Ishikawa (cell line): ENCODE measurements at regions not wholly inside any gene's neighbourhood (a gene's known extent, or its start where the extent isn't known, plus 50 kb on each side); places are given as distances from the start of the nearest gene placed in this dataset.

Experiments used
- CEBPB ChIP-seq: IDR thresholded peaks from 2 replicates; pipeline ENCODE4 v1.6.1; 2012
- CREB1 ChIP-seq: IDR thresholded peaks from 2 replicates; pipeline ENCODE4 v1.6.1; 2012; ENCODE audit warnings: low read depth
- EGR1 ChIP-seq: IDR thresholded peaks from 2 replicates; pipeline ENCODE4 v1.6.1; 2012
- EP300 ChIP-seq: IDR thresholded peaks from 2 replicates; pipeline ENCODE4 v1.6.1; 2012; ENCODE audit warnings: borderline replicate concordance
- FOXM1 ChIP-seq: IDR thresholded peaks from 2 replicates; pipeline ENCODE4 v1.6.1; 2012; ENCODE audit warnings: low read depth, borderline replicate concordance
- MAX ChIP-seq: IDR thresholded peaks from 2 replicates; pipeline ENCODE4 v1.6.1; 2012
- NFIC ChIP-seq: IDR thresholded peaks from 2 replicates; pipeline ENCODE4 v1.6.1; 2012
- RAD21 ChIP-seq: IDR thresholded peaks from 2 replicates; pipeline ENCODE4 v1.6.1; 2012; ENCODE audit warnings: low read depth
- TAF1 ChIP-seq: IDR thresholded peaks from 2 replicates; pipeline ENCODE4 v1.6.1; 2012; ENCODE audit warnings: low read depth, mild to moderate bottlenecking
- TCF12 ChIP-seq: IDR thresholded peaks from 2 replicates; pipeline ENCODE4 v1.6.1; 2012; ENCODE audit warnings: low read depth
- TEAD4 ChIP-seq: IDR thresholded peaks from 2 replicates; pipeline ENCODE4 v1.6.1; 2012
- USF1 ChIP-seq: IDR thresholded peaks from 2 replicates; pipeline ENCODE4 v1.6.1; 2012
- YY1 ChIP-seq: IDR thresholded peaks from 2 replicates; pipeline ENCODE4 v1.6.1; 2012; ENCODE audit warnings: low read depth
- ZBTB7A ChIP-seq: IDR thresholded peaks from 2 replicates; pipeline ENCODE4 v1.6.1; 2012; ENCODE audit warnings: low read depth
- TF ChIP-seq, protein P1 (sequence below): IDR thresholded peaks from 2 replicates; pipeline ENCODE4 v1.6.1; 2012; ENCODE audit warnings: low read depth, mild to moderate bottlenecking

DNA sequence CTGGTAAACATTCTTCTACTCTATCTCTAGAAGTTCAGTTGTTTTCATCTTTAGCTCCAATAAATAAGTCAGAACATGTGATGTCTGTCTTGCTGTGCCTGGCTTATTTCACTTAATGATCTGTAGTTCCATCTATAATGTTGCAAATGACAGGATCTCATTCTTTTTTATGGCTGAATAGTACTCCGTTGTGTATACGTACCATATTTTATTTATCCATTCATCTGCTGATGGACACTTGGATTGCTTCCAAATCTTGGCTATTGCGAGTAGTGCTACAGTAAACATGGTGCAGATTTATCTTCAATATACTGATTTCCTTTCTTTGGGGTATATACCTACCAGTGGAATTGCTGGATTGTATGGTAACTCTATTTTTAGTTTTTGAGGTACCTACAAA, 124.4 kb downstream of the ZNF33B start:
- TF ChIP-seq CEBPB (no peak), FOXM1 (no peak), ZBTB7A (no peak), RAD21 (no peak), YY1 (no peak), TEAD4 (no peak), TAF1 (no peak), EGR1 (no peak), CREB1 (no peak), USF1 (no peak), EP300 (no peak), TCF12 (no peak), NFIC (no peak)
- TF ChIP-seq, protein P1, sequence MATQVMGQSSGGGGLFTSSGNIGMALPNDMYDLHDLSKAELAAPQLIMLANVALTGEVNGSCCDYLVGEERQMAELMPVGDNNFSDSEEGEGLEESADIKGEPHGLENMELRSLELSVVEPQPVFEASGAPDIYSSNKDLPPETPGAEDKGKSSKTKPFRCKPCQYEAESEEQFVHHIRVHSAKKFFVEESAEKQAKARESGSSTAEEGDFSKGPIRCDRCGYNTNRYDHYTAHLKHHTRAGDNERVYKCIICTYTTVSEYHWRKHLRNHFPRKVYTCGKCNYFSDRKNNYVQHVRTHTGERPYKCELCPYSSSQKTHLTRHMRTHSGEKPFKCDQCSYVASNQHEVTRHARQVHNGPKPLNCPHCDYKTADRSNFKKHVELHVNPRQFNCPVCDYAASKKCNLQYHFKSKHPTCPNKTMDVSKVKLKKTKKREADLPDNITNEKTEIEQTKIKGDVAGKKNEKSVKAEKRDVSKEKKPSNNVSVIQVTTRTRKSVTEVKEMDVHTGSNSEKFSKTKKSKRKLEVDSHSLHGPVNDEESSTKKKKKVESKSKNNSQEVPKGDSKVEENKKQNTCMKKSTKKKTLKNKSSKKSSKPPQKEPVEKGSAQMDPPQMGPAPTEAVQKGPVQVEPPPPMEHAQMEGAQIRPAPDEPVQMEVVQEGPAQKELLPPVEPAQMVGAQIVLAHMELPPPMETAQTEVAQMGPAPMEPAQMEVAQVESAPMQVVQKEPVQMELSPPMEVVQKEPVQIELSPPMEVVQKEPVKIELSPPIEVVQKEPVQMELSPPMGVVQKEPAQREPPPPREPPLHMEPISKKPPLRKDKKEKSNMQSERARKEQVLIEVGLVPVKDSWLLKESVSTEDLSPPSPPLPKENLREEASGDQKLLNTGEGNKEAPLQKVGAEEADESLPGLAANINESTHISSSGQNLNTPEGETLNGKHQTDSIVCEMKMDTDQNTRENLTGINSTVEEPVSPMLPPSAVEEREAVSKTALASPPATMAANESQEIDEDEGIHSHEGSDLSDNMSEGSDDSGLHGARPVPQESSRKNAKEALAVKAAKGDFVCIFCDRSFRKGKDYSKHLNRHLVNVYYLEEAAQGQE, result no peak

DNA sequence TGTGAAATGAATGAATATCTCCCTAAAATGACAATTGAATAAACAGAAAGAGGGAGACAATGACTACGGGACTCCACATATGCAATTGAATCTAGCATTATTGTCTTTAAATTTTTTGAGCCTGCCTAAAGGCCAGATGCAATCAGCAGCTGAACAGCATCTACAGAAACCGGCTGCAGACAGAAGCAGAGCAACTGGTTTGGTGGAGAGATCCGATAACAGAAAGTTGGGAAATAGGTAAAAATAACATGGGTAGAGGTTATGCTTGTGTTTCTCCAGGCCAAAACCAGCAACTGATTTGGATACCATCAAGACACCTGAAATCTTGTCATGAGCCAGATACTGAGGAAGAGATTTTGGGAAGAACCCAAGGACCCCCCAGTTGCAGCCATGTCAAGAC, 146.6 kb downstream of the ZNF33B start:
- TF ChIP-seq TCF12 (no peak), YY1 (no peak), EGR1 (no peak), ZBTB7A (no peak), CEBPB (no peak), EP300 (no peak), NFIC (no peak), FOXM1 (no peak), RAD21 (no peak), TAF1 (no peak), CREB1 (no peak), USF1 (no peak), MAX (no peak), TEAD4 (no peak)
- TF ChIP-seq, protein P1, result no peak

- TF ChIP-seq, protein P1, result no peak
- TF ChIP-seq YY1, result no peak
- TF ChIP-seq RAD21, result no peak
- no peak for TF ChIP-seq TCF12
- TF ChIP-seq FOXM1, result no peak
- no peak for TF ChIP-seq EGR1
- no peak for TF ChIP-seq TAF1
- no peak for TF ChIP-seq CEBPB
- no peak for TF ChIP-seq TEAD4
- no peak for TF ChIP-seq EP300
- no peak for TF ChIP-seq MAX
- no peak for TF ChIP-seq CREB1
- TF ChIP-seq NFIC, result no peak
- TF ChIP-seq ZBTB7A, result no peak
- TF ChIP-seq USF1, result no peak
These were observed 147.3 kb downstream of the ZNF33B start for GRCh38 chr10:42491001-42491592.

- TF ChIP-seq MAX (no peak), CEBPB (no peak), NFIC (no peak), EP300 (no peak), FOXM1 (no peak), RAD21 (no peak), TEAD4 (no peak), CREB1 (no peak), YY1 (no peak), ZBTB7A (no peak), TCF12 (no peak), EGR1 (no peak), TAF1 (no peak), USF1 (no peak)
- TF ChIP-seq, protein P1, result no peak
These were observed 148.0 kb downstream of the ZNF33B start for GRCh38 chr10:42490368-42490767.
